Dendritic cell treated with granulocyte-macrophage colony-stimulating factor and Interleukin-4, amounts not matched to agents 40 ng/mL and 50 ng/mL, for 4 days (primary cell): ENCODE measurements at regions not wholly inside any gene's neighbourhood (a gene's known extent, or its start where the extent isn't known, plus 50 kb on each side); places are given as distances from the start of the nearest gene placed in this dataset.

Source experiments
- H3K27ac Mint-ChIP-seq: one replicate; pipeline ENCODE4 v1.8.0; 2022; ENCODE audit warnings: mild to moderate bottlenecking, mixed read lengths
- H3K27me3 Mint-ChIP-seq: one replicate; pipeline ENCODE4 v1.8.0; 2022; ENCODE audit warnings: mild to moderate bottlenecking, mixed read lengths
- H3K36me3 Mint-ChIP-seq: one replicate; pipeline ENCODE4 v1.8.0; 2022; ENCODE audit warnings: low read depth, mixed read lengths
- H3K4me1 Mint-ChIP-seq: one replicate; pipeline ENCODE4 v1.8.0; 2022; ENCODE audit warnings: low read depth, mixed read lengths
- H3K4me3 Mint-ChIP-seq: one replicate; pipeline ENCODE4 v1.8.0; 2022; ENCODE audit warnings: mild to moderate bottlenecking, moderate library complexity, mixed read lengths
- H3K9me3 Mint-ChIP-seq: one replicate; pipeline ENCODE4 v1.8.0; 2022; ENCODE audit warnings: mixed read lengths
- intact Hi-C: fragments of 100-400 bp; cut with micrococcal nuclease; formaldehyde crosslinking; loops from one replicate; pipeline ENCODE4 v1.15.0; 2022

DNA sequence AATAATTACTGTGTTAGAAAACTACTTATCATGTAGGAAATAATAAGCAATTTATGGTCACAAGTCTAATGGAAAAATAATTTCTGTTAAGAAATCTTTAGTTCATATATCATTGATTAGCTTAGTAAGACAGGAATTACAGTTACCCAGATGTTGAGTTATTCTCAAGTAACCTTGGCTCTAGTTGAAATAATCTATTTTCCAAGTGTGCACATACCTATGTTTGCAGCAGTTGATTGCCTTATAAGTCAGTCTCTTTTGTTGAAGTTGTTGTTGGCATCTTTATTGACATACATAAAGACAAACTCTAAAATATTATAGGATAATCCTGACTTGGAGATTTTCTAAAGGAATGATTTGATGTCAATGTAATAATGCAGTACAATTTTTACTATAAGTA lies 511.4 kb upstream of the KLF12 start:
- Mint-ChIP-seq H3K27me3 (no peaks in the 10 kb centered on the region), H3K4me1 (no peaks in the 10 kb centered on the region), H3K4me3 (no peak overlapping the region), H3K36me3 (no peaks in the 10 kb centered on the region), H3K27ac (no peak overlapping the region), H3K9me3 (peaks cover 34% of the 10 kb centered on the region)
- intact Hi-C loops = no loop called here

DNA sequence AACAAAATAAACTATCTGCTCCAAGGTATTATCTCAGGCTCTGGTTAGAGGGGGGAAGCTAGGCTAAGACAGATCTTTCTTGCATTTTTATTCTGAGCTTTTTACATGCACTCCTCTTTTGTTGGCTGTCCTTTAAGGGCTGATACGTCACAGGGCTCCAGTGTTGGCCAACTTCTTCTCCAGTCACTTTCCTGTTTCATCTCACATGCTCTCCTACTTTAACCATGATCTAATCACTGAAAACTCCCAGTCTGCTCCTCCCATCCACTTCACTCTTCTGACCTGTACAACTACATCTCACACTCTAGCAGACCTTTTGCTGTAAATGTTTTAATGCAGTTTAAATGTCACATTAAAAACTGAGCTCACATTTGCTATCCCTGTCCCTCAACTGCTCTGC lies 510.0 kb upstream of the KLF12 start:
- no peaks in the 10 kb centered on the region for H3K36me3 Mint-ChIP-seq

GRCh38 chr13:74641586-74641985 lies 507.4 kb upstream of the KLF12 start:
- Mint-ChIP-seq H3K27ac (no peak overlapping the region), H3K9me3 (peaks cover 30% of the 10 kb centered on the region), H3K4me1 (no peaks in the 10 kb centered on the region), H3K36me3 (no peaks in the 10 kb centered on the region), H3K27me3 (no peaks in the 10 kb centered on the region), H3K4me3 (no peak overlapping the region)
- intact Hi-C loops = no loop called here

More for the DNA sequence above, 510.0 kb upstream of the KLF12 start:
- Mint-ChIP-seq H3K4me1 (no peaks in the 10 kb centered on the region), H3K27ac (no peak overlapping the region), H3K4me3 (no peak overlapping the region), H3K27me3 (no peaks in the 10 kb centered on the region), H3K9me3 (peaks cover 34% of the 10 kb centered on the region)
- intact Hi-C loops = no loop called here

GRCh38 chr13:74633734-74634133 lies 499.5 kb upstream of the KLF12 start:
- no peaks in the 10 kb centered on the region for H3K27me3 Mint-ChIP-seq
- intact Hi-C loops = no loop called here

DNA sequence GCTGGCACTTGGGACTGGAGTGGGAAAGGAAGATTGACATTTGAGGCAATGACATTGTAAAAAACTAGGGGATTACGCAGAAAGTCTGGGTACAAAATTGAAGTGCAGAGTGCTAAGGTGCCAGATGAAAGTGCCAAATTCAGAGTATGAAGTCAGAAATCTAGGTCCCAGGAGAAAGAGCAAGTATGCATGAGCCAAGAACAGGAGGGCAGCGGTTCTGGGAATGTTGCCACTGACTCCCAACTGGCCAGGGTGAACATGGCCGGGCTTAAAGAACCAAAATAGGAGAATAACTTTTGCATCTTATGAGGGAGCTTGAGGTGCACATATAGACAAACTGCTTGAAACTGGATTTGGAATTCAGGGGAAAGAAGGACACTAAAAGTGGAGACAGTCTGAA lies 495.8 kb upstream of the KLF12 start:
- H3K4me1 Mint-ChIP-seq = no peaks in the 10 kb centered on the region
- intact Hi-C loops = no loop called here
- no peak overlapping the region for H3K27ac Mint-ChIP-seq
- no peaks in the 10 kb centered on the region for H3K36me3 Mint-ChIP-seq
- H3K27me3 Mint-ChIP-seq = no peaks in the 10 kb centered on the region
- H3K9me3 Mint-ChIP-seq = peaks cover 35% of the 10 kb centered on the region
- no peak overlapping the region for H3K4me3 Mint-ChIP-seq

More at GRCh38 chr13:74633734-74634133, 499.5 kb upstream of the KLF12 start:
- H3K9me3 Mint-ChIP-seq = peaks cover 15% of the 10 kb centered on the region
- H3K4me3 Mint-ChIP-seq = no peak overlapping the region
- no peaks in the 10 kb centered on the region for H3K36me3 Mint-ChIP-seq
- H3K4me1 Mint-ChIP-seq = no peaks in the 10 kb centered on the region
- no peak overlapping the region for H3K27ac Mint-ChIP-seq

DNA sequence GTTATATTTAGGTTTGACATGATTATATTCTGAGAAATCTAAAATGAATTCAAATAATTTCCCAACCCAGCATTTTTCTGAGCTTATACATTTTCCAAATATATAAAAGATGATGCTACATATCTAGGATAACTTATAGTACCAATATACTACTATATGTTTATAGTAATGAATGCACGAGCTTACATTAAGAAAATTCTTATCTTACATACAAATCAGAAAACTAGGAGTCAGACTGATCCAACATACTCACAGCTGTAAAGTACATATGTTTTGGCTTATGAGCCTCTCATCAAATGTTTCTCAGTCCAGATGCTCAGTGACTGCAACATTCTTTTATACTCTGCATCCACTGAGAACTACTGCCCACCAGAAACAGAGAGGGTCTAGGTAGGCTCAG lies 491.3 kb upstream of the KLF12 start:
- H3K4me3 Mint-ChIP-seq = no peak overlapping the region
- peaks cover 35% of the 10 kb centered on the region for H3K9me3 Mint-ChIP-seq
- intact Hi-C loops = no loop called here
- no peaks in the 10 kb centered on the region for H3K36me3 Mint-ChIP-seq
- H3K27me3 Mint-ChIP-seq = no peaks in the 10 kb centered on the region
- H3K4me1 Mint-ChIP-seq = no peaks in the 10 kb centered on the region
- no peak overlapping the region for H3K27ac Mint-ChIP-seq

- H3K4me3 Mint-ChIP-seq = no peak overlapping the region
- no peaks in the 10 kb centered on the region for H3K4me1 Mint-ChIP-seq
- intact Hi-C loops = no loop called here
- H3K36me3 Mint-ChIP-seq = no peaks in the 10 kb centered on the region
- peaks cover 20% of the 10 kb centered on the region for H3K9me3 Mint-ChIP-seq
- no peaks in the 10 kb centered on the region for H3K27me3 Mint-ChIP-seq
- no peak overlapping the region for H3K27ac Mint-ChIP-seq
Observed at GRCh38 chr13:74623761-74624160, 489.6 kb upstream of the KLF12 start.

DNA sequence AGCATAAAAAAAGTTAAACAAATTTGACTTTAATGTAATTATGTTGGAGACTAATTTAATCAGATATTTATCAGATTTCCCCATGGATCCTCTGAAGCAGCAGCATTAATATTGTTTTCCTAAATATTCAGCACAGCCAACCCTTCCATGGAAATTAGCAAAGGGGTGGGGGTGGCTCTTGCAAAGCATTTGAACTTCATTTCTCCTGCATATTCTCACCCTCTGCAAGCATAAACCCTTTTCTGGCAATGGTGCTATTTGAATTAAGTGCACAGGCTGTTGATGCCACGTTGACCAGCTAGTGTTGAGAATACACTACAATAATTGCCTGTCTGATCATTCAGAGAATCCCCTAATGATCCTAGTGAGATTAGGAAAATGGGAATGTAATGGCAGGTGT lies 488.1 kb upstream of the KLF12 start:
- no peak overlapping the region for H3K4me3 Mint-ChIP-seq
- H3K27me3 Mint-ChIP-seq = no peaks in the 10 kb centered on the region
- H3K4me1 Mint-ChIP-seq = no peaks in the 10 kb centered on the region
- H3K9me3 Mint-ChIP-seq = peaks cover 16% of the 10 kb centered on the region
- H3K36me3 Mint-ChIP-seq = no peaks in the 10 kb centered on the region
- intact Hi-C loops = no loop called here
- H3K27ac Mint-ChIP-seq = no peak overlapping the region

- Mint-ChIP-seq H3K27ac (no peak overlapping the region), H3K9me3 (peaks cover 20% of the 10 kb centered on the region), H3K4me3 (no peak overlapping the region), H3K4me1 (no peaks in the 10 kb centered on the region), H3K36me3 (no peaks in the 10 kb centered on the region), H3K27me3 (no peaks in the 10 kb centered on the region)
- intact Hi-C loops = no loop called here
Observed at GRCh38 chr13:74620711-74621110, 486.5 kb upstream of the KLF12 start.

DNA sequence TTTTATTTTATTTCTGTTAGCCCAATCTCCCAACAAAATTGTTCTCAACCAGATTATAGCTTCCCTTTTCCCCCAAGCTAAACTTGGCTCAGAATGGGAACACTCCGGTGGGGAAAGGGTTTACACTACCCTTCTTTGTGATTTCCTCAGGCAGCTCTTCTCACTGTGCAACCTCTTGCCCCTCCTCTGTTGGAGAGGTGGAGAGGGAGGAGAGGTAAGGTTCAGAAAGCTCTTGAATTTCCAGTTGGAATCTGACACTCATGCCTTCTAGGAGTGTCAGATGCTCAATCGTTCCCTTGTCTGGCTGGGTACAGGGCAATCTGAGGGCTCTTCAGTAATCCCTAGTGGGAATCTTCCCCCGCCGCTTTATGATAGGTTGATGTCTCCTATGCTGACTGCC lies 486.1 kb upstream of the KLF12 start:
- Mint-ChIP-seq H3K36me3 (no peaks in the 10 kb centered on the region), H3K27ac (no peak overlapping the region), H3K27me3 (no peaks in the 10 kb centered on the region), H3K4me1 (no peaks in the 10 kb centered on the region), H3K9me3 (peaks cover 24% of the 10 kb centered on the region), H3K4me3 (no peak overlapping the region)
- intact Hi-C loops = no loop called here

DNA sequence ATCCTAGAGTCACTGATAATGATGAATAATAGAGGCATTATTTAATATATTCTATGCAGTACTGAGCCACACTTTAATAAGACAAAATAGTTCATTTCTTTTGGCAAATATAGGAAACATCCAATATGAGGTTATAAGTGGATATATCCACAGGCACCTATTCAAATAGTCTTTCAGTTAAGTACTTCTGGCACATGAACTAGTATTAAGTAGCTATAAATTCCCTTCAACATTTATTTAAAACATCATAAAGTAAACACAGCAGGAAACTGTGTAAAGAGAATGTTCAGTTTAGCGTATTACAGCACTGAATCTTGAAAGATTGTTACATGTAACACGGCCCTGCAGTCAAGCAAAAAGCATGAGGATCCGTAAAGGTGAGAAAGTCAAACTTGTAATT lies 463.3 kb upstream of the KLF12 start:
- Mint-ChIP-seq H3K4me1 (no peaks in the 10 kb centered on the region), H3K4me3 (no peak overlapping the region), H3K9me3 (peaks cover 69% of the 10 kb centered on the region), H3K27me3 (no peaks in the 10 kb centered on the region), H3K27ac (no peak overlapping the region), H3K36me3 (no peaks in the 10 kb centered on the region)
- intact Hi-C loops = no loop called here

GRCh38 chr13:74596691-74597090 lies 462.5 kb upstream of the KLF12 start:
- H3K4me1 Mint-ChIP-seq = no peaks in the 10 kb centered on the region
- H3K36me3 Mint-ChIP-seq = no peaks in the 10 kb centered on the region
- intact Hi-C loops = no loop called here
- no peak overlapping the region for H3K27ac Mint-ChIP-seq
- H3K9me3 Mint-ChIP-seq = peaks cover 70% of the 10 kb centered on the region
- H3K27me3 Mint-ChIP-seq = no peaks in the 10 kb centered on the region
- H3K4me3 Mint-ChIP-seq = no peak overlapping the region

DNA sequence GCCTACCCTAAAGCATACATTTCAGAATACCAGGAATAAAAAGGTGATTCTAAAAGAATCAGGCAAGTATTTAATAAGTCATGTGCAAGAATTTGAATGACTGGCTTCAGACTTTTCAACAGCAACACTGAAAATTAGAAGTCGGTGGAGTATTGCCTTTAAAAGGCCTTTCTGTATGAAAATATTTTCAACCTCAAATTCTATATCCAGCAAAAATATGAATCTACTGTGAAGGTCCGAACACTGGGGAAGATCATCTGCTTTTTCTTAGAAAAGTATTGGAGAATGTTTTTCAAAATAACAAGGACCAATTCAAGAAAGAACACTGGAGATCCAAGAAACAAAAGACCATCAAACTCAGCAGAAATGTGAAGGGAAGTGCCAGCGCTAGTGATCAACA lies 459.5 kb upstream of the KLF12 start:
- intact Hi-C loops = no loop called here
- H3K4me3 Mint-ChIP-seq = no peak overlapping the region
- H3K36me3 Mint-ChIP-seq = no peaks in the 10 kb centered on the region
- peaks cover 62% of the 10 kb centered on the region for H3K9me3 Mint-ChIP-seq
- H3K27ac Mint-ChIP-seq = no peak overlapping the region
- no peaks in the 10 kb centered on the region for H3K27me3 Mint-ChIP-seq
- H3K4me1 Mint-ChIP-seq = no peaks in the 10 kb centered on the region

- intact Hi-C loops = no loop called here
- Mint-ChIP-seq H3K36me3 (no peaks in the 10 kb centered on the region), H3K27ac (no peak overlapping the region), H3K4me1 (no peaks in the 10 kb centered on the region), H3K4me3 (no peak overlapping the region), H3K9me3 (peaks cover 19% of the 10 kb centered on the region), H3K27me3 (no peaks in the 10 kb centered on the region)
Observed at GRCh38 chr13:74586847-74587246, 452.6 kb upstream of the KLF12 start.

- no peaks in the 10 kb centered on the region for H3K36me3 Mint-ChIP-seq
- H3K4me1 Mint-ChIP-seq = no peaks in the 10 kb centered on the region
- H3K4me3 Mint-ChIP-seq = no peak overlapping the region
- H3K9me3 Mint-ChIP-seq = no peaks in the 10 kb centered on the region
- peaks cover 21% of the 10 kb centered on the region for H3K27me3 Mint-ChIP-seq
- intact Hi-C loops = no loop called here
- no peak overlapping the region for H3K27ac Mint-ChIP-seq
Observed at GRCh38 chr13:74576420-74576819, 442.2 kb upstream of the KLF12 start.
